SHP77 (cell line): ENCODE measurements at regions not wholly inside any gene's neighbourhood (a gene's known extent, or its start where the extent isn't known, plus 50 kb on each side); places are given as distances from the start of the nearest gene placed in this dataset.
"Not testable (repeated sequence)": the region's sequence is repeated elsewhere in the genome, so short reads cannot be mapped to it uniquely, and the experiment has no call there.

Source experiments
- DNase-seq, 2 experiments: peaks; one replicate each; lab custom pipeline; 2025; lab: John Stamatoyannopoulos, UW

DNA sequence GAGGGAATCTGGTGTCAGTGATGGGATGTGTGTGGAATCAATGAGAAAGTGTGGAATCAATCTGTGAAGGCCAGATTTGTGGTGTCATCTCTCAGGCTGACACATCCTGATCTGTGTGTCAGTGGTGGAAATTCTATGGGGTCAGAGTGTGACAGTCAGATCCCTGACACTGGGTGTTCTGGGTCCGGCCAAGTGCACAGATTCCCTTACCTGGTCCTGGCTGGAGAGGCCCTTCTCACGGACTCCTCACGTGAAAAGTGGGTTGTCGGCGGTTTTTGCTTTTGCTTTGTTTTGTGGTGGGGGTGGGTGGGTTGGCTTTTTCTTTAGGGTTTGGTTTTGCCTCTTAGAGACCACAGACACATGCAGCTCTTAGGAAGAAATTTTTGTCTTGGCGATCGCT is 618.0 kb downstream of the KCNJ18 start:
- DNase-seq, result not testable (repeated sequence)

DNA sequence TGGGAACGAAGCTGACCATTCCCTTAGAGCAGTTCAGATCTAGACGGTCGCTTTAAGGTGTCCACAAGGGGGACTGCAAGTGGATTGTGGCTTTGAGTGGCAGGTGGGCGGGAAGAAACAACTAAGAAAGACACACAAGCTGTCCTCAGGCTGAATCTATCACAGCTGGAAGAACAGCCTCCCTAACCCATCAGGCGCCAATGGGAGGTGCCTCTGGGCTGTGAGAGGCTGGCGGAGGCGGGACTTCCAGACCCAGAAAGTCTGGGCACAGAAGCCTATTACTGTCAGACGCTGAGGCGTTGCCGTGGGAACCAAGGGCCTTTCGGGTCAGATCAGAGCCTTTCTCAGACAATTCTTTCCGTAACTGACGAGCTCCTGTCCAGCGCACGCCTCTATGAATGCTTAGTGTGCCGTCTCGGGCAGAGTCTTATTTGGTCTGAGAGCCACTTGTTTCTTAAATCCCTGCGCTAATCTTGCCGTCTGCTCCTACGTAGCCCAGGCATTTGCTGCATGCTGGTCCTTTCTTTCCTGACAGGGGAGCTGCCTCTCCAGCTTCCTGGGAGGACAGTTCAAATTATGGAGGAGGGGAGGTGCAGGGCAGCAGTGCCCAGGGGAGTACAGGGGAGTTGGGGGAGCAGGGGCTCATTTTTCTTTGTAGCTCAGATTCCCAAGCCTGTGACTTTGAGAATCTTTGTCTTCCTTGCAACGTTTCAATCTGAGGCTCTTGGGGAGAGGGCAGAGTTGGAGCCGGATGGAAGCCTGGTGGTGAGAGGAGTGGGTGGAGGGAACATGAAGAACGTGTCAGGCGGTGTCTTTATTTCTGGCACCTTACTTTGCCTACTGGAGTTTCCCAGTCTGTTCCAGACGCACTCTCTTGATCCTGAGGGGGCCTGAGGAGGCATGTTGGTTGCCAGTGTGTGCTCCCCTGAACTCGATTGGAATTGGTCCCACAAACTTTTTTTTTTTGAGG is 618.7 kb downstream of the KCNJ18 start:
- DNase-seq, result peak; percentile 45 to 69

DNA sequence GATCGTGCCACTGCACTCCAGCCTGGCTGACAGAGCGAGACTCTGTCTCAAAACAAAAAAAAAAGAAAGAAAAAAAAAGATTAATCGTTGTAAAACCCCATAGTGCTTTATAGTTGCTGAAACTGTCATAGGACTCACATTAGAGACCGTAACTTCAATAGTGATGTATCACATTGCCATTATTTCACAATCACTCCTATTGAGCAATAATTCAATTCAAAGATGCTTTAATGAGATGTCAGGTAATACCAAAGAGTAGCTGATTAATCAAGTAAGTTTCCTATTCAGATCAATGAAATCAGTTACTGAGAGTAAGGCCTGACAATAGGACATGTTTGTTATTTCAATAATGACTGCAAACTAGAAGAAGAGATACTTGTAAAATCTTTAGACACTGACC is 628.7 kb downstream of the KCNJ18 start:
- DNase-seq, result not testable (repeated sequence)

DNA sequence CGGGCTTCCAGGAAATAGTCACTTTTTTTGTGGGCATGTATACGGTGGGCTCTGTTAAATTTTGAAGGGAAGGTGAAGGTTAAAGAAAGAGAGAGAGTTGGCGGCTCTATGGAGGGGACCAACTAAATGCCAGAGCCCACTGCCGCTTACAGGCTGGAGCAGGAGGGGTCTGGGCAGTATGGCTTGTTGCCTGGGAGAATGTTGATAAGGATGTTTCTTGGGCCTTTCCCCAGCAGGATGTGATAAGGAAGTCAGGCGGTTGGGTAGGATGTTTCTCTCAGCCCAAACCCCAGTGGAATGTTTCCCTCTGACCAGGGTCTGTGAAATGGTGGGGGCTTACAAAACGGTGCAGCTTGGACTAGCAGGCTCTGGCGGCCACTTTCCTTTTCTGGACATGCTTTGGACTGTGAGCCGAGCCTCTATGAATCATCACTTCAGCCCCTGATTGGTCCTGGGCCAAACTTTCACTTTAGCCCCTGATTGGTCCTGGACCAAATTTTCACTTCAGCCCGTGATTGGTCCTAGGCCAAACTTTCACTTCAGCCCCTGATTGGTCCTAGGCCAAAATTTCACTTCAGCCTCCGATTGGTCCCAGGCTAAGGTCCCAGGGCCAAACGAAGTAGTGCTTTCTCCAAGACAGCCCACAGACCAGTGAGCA is 630.7 kb downstream of the KCNJ18 start:
- not testable (repeated sequence) for DNase-seq

DNA sequence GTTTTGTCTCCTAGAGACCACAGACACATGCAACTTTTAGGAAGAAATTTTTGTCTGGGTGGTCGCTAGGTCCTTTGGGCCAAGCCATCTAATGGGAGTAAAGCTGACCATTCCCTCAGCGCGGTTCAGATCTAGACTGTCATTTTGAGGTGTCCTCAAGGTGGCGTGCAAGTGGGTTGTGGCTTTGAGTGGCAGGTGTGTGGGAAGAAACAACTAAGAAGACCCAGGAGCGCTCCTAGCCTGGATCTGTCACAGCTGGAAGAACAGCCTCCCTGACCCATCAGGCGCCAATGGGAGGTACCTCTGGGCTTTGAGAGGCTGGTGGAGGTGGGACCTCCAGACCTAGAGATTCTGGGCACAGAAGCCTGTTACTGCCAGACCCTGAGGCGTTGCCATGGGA is 645.1 kb downstream of the KCNJ18 start:
- DNase-seq, result no peak

DNA sequence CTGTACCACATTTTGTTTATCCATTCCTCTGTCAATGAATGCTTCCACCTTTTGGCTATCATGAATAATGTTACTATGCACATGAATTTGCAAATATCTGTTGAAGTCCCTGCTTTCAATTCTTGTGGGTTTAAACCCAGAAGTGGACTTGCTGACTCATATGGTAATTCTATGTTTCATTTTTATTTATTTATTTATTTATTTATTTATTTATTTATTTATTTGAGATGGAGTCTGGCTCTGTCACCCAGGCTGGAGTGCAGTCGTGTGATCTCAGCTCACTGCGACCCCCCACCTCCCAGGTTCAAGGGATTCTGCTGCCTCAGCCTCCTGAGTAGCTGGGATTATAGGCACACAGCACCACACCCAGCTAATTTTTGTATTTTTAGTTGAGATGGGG is 664.3 kb downstream of the KCNJ18 start:
- not testable (repeated sequence) for DNase-seq

DNA sequence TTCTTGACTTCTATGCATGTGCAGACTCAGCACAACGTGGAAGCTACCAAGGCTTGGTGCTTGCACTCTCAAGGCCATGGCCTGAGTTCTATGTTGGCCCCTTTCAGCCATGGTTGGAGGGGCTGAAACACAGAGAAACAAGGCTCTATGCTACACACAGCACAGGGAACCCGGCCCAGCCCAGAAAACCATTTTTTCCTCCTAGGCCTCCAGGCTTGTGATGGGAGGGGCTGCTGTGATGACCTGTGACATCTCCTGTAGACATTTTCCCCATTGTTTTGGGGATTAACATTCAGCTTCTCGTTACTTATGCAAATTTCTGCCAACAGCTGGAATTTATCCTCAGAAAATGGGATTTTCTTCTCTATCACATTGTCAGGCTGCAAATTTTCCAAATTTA is 678.7 kb downstream of the KCNJ18 start:
- DNase-seq, result not testable (repeated sequence)

DNA sequence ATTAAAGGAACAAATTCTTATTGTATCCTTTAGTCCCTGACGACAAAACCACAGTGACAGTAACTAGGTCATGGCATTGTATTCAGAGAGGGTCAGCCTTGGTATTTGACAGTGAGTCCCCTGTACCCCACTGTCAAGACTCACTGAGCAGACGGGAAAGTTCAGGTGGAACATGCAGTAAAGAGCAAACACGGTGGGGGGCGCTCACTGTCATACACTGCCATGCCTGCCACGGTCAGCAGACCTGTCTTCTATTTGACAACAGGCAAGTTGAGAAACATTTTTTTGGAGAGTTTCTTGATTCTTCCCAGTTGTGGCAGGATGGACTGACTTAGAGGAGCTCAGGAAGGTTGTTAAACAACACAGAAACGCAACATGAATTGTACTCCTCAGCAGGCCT is 681.6 kb downstream of the KCNJ18 start:
- no peak for DNase-seq

DNA sequence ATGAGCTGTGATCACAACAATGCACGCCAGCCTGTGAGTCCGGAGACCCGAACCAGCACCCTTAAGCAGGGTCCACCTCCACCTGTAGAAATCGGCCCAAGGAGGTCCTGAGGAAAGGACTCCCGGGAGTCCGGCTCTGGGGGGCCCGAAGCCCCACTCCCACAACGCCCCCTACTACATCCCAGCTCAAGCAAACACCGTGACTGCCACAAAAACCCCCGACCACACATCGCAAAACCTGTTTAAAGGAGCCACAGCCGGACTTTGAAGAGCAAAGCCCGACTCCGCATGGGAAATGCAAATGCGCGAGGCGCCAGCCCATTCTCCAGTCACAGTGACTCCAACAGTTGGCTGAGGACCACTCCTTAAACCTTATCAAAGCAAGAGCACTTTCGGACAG is 682.4 kb downstream of the KCNJ18 start:
- no peak for DNase-seq

DNA sequence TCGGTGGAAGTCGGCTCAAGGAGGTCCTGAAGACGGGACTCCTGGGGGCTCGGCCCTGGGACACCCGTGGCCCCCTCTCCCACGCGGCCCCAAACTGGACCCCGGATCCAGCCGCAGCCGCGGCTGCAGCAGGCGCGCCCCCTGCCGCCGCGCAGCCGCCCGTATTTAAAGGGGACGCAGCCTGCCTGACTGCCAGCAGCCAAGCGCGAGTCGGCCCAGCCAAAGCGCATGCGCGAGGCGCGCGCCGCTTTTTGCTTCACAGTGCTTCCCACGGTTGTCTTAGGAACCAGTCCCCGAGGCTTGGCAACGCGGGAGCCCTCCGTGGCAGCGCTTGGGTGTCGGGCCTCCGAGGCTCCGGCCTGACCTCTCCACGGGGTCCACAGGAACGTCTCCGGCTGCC is 684.4 kb downstream of the KCNJ18 start:
- DNase-seq, result not testable (repeated sequence)

DNA sequence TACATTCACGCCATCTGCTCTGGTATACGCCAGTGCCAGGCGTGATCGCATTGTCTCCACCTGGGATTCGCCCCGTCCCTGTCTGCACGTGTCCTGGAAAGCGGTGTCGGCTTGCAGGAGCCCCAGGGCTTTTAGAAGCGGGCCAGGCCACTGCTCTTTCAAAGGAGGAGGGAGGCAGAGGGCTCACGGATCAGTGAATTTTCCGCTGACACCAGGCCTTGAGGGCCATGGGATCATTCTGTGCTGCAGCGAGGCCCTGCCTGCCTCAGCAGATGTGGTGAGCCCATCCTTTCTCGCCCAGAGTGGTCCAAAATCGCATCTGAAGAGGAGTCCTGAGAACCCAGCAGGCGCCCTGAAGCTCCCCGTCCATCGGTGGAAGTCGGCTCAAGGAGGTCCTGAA is 686.4 kb downstream of the KCNJ18 start:
- DNase-seq, result not testable (repeated sequence)

DNA sequence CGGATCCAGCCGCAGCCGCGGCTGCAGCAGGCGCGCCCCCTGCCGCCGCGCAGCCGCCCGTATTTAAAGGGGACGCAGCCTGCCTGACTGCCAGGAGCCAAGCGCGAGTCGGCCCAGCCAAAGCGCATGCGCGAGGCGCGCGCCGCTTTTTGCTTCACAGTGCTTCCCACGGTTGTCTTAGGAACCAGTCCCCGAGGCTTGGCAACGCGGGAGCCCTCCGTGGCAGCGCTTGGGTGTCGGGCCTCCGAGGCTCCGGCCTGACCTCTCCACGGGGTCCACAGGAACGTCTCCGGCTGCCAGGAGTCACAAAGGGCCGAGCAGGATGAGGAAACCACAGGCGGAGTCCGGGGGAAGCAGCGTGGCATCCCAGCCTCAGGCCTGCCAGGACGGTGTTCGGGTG is 689.3 kb downstream of the KCNJ18 start:
- not testable (repeated sequence) for DNase-seq

DNA sequence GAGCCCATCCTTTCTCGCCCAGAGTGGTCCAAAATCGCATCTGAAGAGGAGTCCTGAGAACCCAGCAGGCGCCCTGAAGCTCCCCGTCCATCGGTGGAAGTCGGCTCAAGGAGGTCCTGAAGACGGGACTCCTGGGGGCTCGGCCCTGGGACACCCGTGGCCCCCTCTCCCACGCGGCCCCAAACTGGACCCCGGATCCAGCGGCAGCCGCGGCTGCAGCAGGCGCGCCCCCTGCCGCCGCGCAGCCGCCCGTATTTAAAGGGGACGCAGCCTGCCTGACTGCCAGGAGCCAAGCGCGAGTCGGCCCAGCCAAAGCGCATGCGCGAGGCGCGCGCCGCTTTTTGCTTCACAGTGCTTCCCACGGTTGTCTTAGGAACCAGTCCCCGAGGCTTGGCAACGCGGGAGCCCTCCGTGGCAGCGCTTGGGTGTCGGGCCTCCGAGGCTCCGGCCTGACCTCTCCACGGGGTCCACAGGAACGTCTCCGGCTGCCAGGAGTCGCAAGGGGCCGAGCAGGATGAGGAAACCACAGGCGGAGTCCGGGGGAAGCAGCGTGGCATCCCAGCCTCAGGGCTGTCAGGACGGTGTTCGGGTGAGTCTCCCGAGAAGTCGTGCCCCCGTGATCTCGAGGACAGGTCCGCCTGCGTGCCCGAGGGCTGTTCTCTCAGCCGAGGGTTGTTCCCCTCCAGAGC is 691.6 kb downstream of the KCNJ18 start:
- DNase-seq, result not testable (repeated sequence)

DNA sequence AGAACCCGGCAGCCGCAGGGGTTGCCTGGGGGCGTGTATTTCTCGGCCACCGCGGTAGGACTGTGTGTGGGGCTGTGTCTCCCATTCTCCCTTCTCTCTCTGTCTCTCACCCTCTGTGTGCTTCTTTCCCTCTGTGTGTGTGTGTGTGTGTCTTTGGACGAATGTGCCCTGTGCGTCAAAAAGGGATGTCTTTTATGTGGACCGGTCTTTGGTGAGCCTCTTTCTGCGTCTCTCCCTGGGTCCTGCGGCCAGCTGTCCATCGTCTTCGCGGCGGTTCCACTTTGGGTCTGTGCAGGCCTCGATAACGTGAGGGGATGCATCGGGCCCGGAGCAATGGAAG is 692.1 kb downstream of the KCNJ18 start:
- DNase-seq, result not testable (repeated sequence)

DNA sequence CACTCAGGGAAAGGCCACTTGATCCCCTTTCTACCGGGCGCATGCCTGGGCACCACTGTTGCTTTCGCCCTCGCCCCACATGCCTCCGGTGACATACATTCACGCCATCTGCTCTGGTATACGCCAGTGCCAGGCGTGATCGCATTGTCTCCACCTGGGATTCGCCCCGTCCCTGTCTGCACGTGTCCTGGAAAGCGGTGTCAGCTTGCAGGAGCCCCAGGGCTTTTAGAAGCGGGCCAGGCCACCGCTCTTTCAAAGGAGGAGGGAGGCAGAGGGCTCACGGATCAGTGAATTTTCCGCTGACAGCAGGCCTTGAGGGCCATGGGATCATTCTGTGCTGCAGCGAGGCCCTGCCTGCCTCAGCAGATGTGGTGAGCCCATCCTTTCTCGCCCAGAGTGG is 706.1 kb downstream of the KCNJ18 start:
- DNase-seq, result not testable (repeated sequence)

DNA sequence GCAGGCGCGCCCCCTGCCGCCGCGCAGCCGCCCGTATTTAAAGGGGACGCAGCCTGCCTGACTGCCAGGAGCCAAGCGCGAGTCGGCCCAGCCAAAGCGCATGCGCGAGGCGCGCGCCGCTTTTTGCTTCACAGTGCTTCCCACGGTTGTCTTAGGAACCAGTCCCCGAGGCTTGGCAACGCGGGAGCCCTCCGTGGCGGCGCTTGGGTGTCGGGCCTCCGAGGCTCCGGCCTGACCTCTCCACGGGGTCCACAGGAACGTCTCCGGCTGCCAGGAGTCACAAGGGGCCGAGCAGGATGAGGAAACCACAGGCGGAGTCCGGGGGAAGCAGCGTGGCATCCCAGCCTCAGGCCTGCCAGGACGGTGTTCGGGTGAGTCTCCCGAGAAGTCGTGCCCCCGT is 706.7 kb downstream of the KCNJ18 start:
- not testable (repeated sequence) for DNase-seq

DNA sequence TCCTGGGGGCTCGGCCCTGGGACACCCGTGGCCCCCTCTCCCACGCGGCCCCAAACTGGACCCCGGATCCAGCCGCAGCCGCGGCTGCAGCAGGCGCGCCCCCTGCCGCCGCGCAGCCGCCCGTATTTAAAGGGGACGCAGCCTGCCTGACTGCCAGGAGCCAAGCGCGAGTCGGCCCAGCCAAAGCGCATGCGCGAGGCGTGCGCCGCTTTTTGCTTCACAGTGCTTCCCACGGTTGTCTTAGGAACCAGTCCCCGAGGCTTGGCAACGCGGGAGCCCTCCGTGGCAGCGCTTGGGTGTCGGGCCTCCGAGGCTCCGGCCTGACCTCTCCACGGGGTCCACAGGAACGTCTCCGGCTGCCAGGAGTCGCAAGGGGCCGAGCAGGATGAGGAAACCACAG is 712.8 kb downstream of the KCNJ18 start:
- DNase-seq, result not testable (repeated sequence)

DNA sequence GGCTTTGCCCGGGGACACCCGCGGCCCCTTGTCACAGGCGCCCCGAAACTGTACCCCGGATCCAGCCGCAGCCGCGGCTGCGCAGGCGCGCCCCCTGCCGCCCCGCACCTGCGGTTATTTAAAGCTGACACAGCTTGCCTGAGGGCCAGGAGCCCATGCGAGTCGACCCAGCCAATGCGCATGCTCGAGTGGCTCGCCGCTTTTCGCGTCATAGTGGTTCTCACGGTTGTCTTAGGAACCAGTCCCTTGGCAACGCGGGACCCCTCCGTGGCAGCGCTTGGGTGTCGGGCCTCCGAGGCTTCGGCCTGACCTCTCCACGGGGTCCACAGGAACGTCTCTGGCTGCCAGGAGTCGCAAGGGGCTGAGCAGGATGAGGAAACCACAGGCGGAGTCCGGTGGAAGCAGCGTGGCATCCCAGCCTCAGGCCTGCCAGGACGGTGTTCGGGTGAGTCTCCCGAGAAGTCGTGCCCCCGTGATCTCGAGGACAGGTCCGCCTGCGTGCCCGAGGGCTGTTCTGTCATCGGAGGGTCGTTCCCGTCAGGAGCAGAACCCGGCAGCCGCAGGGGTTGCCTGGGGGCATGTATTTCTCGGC is 716.9 kb downstream of the KCNJ18 start:
- no peak for DNase-seq

DNA sequence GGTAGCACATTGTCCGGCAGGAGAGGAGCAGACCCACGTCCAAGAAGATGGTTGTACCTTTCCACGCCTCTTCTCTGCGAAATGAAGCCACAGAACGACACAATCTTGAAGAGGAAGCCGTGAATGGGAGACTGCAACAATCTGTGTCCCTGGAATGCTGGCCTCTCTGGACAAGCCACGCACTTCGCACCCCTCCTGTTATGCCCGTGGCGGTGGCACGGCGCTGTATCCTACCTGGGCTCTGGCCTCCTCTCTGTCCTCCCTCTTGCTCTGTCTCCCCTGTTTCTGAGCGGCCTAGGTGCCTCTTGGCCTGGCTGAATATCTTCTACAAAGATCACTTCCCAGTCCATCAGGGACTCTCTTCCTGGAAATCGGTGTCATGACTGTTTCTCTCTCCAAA is 717.8 kb downstream of the KCNJ18 start:
- DNase-seq, result no peak

DNA sequence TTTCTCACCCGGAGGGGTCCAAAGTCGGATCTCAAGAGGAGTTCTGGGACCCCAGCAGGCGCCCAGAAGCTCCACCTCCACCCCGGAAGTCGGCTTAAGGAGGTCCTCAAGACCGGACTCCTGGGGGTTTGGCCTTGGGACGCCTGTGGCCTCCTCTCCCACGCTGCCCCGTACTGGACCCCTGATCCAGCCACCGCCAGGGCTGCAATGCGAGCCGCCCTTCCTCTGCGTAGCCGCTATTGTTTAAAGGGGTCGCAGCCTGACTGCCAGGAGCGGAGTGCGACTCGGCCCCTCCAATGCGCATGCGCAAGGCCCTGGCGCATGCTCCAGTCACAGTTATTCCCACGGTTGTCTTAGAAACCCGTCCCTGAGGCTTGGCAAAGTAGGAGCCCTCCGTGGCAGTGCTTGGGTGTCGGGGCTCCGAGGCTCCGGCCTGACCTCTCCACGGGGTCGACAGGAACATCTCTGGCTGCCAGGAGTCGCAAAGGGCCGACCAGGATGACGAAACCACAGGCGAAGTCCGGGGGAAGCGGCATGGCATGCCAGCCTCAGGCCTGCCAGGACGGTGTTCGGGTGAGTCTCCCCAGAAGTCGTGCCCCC is 719.0 kb downstream of the KCNJ18 start:
- no peak for DNase-seq

DNA sequence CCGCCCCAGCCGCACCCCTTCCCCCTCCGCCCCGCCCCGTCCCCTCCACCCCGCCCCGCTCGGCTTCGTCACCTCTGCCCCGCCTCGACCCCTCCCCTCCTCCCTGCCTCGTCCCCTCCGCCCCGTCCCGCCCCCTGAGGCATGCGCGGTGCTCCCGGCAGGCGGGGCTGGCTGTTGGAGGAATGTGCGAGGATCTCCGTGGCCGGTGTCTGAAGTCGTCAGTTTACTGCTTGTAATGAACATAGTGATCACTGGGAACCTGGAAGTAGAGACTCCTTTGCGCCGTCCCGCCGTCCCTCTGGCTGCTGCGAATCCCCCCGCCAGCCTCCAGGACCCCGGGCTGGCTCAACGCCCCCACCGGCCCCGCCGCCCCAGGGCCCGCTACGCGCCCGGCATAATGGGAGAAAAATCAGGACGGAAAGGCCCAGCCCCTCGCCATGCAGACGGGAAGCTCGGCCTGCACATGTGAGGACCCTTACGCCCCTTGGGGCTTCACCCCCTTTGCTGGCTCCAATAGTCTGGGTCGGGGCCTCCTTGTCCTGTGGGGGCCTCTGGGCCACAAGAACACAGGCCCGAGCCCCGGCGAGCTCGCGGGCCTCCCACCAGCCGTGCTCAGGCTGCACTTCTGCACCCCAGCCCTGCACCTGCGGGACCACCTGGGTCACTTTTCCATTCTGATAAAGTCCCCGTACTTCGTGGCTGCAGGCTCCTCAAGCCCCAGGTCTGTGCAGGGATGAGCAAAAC is 743.1 kb downstream of the KCNJ18 start:
- no peak for DNase-seq
